ENCODE measurements at regions not wholly inside any gene's neighbourhood (a gene's known extent, or its start where the extent isn't known, plus 50 kb on each side); places are given as distances from the start of the nearest gene placed in this dataset.

DNA sequence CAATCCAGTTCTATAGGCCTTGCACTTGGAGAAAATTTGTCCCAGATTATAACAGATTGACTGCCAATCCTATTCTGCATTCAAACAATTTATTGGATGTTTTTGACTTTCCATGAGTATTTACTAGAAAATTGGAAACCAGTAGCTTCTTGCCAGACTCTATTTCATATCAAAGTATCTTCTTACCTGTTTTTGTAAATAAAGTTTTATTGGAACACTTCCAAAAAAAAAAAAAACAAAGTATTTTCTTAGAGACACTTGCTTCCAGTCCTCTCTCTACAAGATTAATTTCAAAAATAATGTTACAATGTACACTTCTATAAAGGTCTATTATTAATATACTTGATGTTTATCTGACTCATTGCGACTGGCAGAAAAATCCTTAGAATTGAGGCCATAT is 209.2 kb upstream of the PCDH9 start:
- TF ChIP-seq, protein P1, sequence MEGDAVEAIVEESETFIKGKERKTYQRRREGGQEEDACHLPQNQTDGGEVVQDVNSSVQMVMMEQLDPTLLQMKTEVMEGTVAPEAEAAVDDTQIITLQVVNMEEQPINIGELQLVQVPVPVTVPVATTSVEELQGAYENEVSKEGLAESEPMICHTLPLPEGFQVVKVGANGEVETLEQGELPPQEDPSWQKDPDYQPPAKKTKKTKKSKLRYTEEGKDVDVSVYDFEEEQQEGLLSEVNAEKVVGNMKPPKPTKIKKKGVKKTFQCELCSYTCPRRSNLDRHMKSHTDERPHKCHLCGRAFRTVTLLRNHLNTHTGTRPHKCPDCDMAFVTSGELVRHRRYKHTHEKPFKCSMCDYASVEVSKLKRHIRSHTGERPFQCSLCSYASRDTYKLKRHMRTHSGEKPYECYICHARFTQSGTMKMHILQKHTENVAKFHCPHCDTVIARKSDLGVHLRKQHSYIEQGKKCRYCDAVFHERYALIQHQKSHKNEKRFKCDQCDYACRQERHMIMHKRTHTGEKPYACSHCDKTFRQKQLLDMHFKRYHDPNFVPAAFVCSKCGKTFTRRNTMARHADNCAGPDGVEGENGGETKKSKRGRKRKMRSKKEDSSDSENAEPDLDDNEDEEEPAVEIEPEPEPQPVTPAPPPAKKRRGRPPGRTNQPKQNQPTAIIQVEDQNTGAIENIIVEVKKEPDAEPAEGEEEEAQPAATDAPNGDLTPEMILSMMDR (conservative IDR thresholded peaks at IDR 0.05; ENCODE audit: low read depth, low read length) = no peak
- no peak for TF ChIP-seq EZH2 (IDR thresholded peaks at IDR 0.05; ENCODE audit: low read length, unreplicated experiment)
- no peak for TF ChIP-seq EZH2phosphoT487 (IDR thresholded peaks at IDR 0.05; ENCODE audit: borderline replicate concordance, low read length)

Measured in PC-3 (cell line).